C4-2B (cell line): ENCODE measurements at regions not wholly inside any gene's neighbourhood (a gene's known extent, or its start where the extent isn't known, plus 50 kb on each side); places are given as distances from the start of the nearest gene placed in this dataset.

Source experiments
- H3K27ac ChIP-seq: fragments of 450-650 bp; 2 replicates; pipeline ENCODE4 v1.5.1; 2017
- ZFX ChIP-seq: fragments of 450-650 bp; IDR thresholded peaks from 2 replicates; pipeline ENCODE4 v1.6.1; 2017
- TF ChIP-seq, protein P1 (sequence below): fragments of 450-650 bp; conservative IDR thresholded peaks from 2 replicates; pipeline ENCODE4 v1.5.1; 2017; ENCODE audit warnings: mild to moderate bottlenecking

DNA sequence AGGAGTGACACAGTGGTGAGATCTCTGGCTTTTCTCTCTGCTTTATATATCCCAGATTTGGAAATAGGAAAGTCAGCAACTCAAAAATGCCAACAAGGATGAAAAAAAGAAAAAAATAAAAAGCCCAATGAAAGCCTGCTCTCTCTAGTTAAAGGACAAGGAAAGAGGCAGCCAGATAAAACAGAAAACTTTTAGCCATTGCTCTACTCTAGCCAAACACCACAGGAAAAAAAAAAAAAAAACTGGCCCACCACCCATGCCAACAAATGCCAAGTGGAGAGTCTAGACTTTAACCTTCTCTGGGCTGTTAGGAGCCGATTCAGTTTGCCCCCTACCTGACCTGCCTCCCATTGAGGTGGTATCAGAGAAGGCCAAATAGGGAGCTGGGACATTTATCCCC, 222.3 kb upstream of the TMTC1 start:
- TF ChIP-seq, protein P1, sequence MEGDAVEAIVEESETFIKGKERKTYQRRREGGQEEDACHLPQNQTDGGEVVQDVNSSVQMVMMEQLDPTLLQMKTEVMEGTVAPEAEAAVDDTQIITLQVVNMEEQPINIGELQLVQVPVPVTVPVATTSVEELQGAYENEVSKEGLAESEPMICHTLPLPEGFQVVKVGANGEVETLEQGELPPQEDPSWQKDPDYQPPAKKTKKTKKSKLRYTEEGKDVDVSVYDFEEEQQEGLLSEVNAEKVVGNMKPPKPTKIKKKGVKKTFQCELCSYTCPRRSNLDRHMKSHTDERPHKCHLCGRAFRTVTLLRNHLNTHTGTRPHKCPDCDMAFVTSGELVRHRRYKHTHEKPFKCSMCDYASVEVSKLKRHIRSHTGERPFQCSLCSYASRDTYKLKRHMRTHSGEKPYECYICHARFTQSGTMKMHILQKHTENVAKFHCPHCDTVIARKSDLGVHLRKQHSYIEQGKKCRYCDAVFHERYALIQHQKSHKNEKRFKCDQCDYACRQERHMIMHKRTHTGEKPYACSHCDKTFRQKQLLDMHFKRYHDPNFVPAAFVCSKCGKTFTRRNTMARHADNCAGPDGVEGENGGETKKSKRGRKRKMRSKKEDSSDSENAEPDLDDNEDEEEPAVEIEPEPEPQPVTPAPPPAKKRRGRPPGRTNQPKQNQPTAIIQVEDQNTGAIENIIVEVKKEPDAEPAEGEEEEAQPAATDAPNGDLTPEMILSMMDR, result no peak
- no peak for TF ChIP-seq ZFX
- H3K27ac ChIP-seq, result no peak overlapping the region

DNA sequence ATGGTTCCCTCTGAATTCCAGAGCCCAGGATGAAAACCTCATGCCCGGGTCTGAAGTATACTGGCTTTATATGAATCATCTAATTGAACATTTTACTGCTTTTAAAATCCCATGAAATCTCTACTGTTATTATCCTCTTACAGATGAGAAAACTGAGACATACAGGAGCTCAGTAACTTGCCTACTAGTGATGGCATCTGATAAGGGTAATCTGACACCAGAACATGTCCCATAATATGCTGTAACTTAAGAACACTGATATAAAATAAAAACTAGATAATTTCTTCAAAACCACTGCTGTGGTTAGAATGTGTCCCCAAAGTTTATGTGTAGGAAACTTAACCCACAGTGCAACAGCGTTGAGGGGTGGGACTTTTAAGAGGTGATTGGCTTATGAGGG, 219.6 kb upstream of the TMTC1 start:
- no peak for TF ChIP-seq ZFX
- TF ChIP-seq, protein P1, result no peak
- no peak overlapping the region for H3K27ac ChIP-seq

DNA sequence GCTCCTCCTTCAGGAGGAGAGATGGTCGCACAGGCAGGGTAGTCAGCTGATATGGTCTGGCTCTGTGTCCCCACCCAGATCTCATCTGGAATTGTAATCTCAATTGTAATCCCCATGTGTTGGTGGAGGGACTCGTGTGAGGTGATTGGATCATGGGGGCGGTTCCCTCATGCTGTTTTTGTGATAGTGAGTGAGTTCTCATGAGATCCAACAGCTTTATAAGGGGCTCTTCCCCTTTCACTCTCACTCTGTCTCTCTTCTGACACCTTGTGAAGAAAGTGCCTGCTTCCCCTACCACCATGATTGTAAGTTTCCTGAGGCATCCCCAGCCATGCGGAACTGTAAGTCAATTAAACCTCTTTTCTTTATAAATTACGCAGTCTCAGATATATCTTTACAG, 218.9 kb upstream of the TMTC1 start:
- TF ChIP-seq ZFX, result no peak
- TF ChIP-seq, protein P1, result no peak
- H3K27ac ChIP-seq, result no peak overlapping the region; the same call in 1 of the 2 replicates

DNA sequence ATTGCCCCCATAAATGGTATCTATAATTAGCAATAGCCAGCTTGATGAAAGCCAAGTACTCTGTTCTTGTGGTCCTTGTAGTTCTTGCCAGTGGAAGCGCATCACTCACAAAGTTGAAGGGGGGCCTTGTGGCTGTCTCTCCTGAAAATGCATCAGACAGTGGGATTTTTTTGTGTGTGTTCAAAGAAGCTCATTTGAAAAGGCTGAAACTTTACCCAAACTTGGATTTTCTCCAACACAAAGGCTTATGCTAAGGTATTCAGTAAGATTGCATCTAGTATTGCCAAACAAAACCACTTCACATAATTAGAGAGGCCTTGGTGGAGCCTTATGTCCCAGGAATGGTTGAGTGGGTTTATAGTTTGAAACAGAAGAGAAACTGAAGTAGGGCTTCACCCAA, 216.7 kb upstream of the TMTC1 start:
- TF ChIP-seq, protein P1, result no peak
- TF ChIP-seq ZFX, result no peak
- no peak overlapping the region for H3K27ac ChIP-seq

DNA sequence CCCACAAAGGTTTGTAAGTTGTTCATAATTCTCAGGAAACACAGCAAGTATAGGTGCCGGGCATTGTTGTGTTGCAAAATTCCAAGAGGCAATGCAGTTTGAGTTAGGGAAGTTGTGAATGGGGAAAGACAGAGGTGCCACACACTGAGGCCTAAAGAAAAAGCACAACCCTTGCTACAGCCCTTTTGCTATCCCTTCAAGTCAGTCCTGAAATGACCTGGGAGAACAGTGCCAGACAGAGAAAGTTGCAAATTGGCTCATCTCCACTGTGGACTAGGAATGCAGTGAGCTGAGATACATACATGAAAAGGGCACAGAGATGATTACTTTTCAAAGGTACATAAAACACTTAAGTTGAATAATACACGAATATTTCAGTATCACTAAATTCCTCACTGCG, 213.3 kb upstream of the TMTC1 start:
- no peak overlapping the region for H3K27ac ChIP-seq
- TF ChIP-seq, protein P1, result no peak
- no peak for TF ChIP-seq ZFX

DNA sequence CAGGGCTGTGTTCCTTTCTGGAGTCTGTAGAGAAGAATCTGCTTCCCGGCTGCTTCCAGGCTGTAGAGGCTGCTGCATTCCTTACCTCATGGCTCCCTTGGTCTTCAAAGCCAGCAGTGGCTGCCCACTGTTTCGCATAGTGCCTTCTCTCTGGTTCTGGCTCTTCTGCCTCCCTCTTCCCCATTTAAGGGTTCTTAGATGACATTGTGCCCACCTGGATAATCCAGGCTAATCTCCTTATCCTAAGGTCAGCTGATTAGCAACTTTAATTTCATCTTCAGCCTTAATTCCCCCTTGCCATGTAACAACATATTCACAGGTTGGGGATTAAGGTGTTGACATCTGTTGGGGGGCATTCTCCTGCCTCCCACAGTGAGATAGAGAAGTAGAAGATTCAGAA, 208.6 kb upstream of the TMTC1 start:
- no peak overlapping the region for H3K27ac ChIP-seq
- TF ChIP-seq, protein P1, result no peak
- TF ChIP-seq ZFX, result no peak

DNA sequence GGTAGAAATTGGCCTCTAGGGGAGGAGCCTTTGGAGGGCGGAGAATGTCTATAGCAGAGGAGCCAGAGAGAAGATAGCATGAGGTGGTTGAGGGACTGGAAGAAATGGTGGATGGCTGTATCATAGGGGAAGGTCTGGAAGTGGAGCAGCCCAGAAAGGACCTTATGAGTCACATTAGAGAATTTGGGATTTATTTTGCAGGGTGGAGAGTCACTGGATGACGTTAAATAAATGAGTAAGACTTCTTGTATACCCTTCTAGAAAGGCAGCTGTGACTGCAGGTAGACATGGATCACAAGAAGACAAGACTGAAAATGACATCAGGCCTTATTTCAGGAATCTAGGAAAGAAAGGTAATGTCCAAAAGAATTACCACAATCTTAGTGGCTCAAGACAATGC, 208.2 kb upstream of the TMTC1 start:
- no peak overlapping the region for H3K27ac ChIP-seq
- TF ChIP-seq, protein P1, result no peak
- no peak for TF ChIP-seq ZFX
